ENCODE measurements at regions not wholly inside any gene's neighbourhood (a gene's known extent, or its start where the extent isn't known, plus 50 kb on each side); places are given as distances from the start of the nearest gene placed in this dataset.

DNA sequence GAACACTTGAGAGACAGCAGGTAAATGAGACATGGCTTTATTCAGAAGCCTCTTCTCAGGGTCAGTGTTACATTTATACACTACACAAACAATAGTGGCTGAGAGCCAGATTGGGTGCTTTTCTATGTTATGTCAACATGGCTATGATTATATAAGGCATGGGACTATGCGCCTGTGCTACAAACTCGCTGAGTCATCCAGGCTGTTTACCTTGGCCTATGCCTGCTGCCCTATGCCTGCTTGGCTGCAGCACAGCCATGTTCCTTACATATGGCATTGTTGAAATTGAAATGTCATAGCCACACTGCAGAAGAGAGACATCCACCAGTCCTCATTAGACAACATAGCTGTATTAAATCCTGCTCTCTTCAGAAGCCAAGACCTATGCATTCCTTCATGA, 236.3 kb upstream of the NWD2 start:
- TF ChIP-seq, protein P1, sequence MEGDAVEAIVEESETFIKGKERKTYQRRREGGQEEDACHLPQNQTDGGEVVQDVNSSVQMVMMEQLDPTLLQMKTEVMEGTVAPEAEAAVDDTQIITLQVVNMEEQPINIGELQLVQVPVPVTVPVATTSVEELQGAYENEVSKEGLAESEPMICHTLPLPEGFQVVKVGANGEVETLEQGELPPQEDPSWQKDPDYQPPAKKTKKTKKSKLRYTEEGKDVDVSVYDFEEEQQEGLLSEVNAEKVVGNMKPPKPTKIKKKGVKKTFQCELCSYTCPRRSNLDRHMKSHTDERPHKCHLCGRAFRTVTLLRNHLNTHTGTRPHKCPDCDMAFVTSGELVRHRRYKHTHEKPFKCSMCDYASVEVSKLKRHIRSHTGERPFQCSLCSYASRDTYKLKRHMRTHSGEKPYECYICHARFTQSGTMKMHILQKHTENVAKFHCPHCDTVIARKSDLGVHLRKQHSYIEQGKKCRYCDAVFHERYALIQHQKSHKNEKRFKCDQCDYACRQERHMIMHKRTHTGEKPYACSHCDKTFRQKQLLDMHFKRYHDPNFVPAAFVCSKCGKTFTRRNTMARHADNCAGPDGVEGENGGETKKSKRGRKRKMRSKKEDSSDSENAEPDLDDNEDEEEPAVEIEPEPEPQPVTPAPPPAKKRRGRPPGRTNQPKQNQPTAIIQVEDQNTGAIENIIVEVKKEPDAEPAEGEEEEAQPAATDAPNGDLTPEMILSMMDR (IDR thresholded peaks at IDR 0.05), result no peak
- H3K9me3 Mint-ChIP-seq, result peaks cover 7% of the 10 kb centered on the region
- H3K36me3 Mint-ChIP-seq (ENCODE audit: low read depth), result no peaks in the 10 kb centered on the region
- no peaks in the 10 kb centered on the region for H3K27me3 Mint-ChIP-seq
- no peak for ATAC-seq (ENCODE audit: low read depth)
- DNase-seq, result no peak
- H3K4me3 Mint-ChIP-seq, result no peak overlapping the region
- no peak overlapping the region for H3K27ac Mint-ChIP-seq
- CTCF ChIA-PET, result no interaction called here
- POLR2A ChIA-PET, result no interaction called here
- intact Hi-C loops (cut with micrococcal nuclease), result no loop called here
- H3K4me1 Mint-ChIP-seq, result no peaks in the 10 kb centered on the region

DNA sequence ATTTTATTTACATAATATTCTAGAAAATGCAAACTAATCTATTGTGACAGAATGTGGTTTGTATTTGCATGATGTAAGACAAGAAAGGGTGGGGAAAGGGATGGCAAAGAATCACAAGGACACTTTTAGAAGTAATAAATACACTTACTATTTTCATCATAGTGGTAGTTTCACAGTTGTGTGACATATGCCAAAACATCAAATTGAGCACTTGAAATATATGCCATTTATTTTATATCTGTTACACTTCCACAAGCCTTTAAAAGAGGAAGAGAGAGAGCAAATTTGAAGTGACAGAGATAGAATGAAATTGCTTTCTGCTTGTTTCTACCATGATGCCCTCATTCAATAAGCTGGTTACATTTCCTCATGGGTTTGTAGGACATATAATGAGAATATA, 230.0 kb upstream of the NWD2 start:
- ATAC-seq (ENCODE audit: low read depth), result no peak
- Mint-ChIP-seq H3K9me3 (peaks cover 4% of the 10 kb centered on the region), H3K27me3 (no peaks in the 10 kb centered on the region), H3K36me3 (ENCODE audit: low read depth) (no peaks in the 10 kb centered on the region), H3K27ac (no peak overlapping the region), H3K4me1 (no peaks in the 10 kb centered on the region), H3K4me3 (no peak overlapping the region)
- CTCF ChIA-PET, result no interaction called here
- TF ChIP-seq, protein P1 (IDR thresholded peaks at IDR 0.05), result no peak
- POLR2A ChIA-PET, result no interaction called here
- DNase-seq, result no peak
- intact Hi-C loops (cut with micrococcal nuclease), result no loop called here

DNA sequence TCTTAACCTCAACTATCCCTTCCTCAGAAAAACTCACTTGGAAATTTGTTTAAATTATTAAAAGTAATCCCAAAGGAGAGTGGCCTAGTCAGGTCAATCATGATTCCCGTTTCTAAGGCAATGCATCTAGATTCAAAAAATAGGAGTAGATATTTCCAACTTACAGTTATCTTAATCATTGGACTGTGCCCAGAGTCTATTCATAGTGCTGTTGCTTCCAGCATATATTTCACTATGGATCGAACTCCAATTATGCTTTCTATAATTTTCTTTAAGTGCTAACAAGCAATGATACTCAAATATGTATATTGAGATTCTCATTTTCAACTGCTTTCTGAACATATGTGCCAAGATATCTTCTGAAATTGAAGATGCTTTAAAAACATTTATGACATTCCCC, 229.2 kb upstream of the NWD2 start:
- intact Hi-C loops (cut with micrococcal nuclease), result no loop called here
- Mint-ChIP-seq H3K27ac (no peak overlapping the region), H3K36me3 (ENCODE audit: low read depth) (no peaks in the 10 kb centered on the region), H3K4me1 (no peaks in the 10 kb centered on the region), H3K27me3 (no peaks in the 10 kb centered on the region), H3K9me3 (peaks cover 4% of the 10 kb centered on the region), H3K4me3 (no peak overlapping the region)
- CTCF ChIA-PET, result no interaction called here
- POLR2A ChIA-PET, result no interaction called here
- TF ChIP-seq, protein P1 (IDR thresholded peaks at IDR 0.05), result no peak
- DNase-seq (no peak), ATAC-seq (ENCODE audit: low read depth) (no peak)

DNA sequence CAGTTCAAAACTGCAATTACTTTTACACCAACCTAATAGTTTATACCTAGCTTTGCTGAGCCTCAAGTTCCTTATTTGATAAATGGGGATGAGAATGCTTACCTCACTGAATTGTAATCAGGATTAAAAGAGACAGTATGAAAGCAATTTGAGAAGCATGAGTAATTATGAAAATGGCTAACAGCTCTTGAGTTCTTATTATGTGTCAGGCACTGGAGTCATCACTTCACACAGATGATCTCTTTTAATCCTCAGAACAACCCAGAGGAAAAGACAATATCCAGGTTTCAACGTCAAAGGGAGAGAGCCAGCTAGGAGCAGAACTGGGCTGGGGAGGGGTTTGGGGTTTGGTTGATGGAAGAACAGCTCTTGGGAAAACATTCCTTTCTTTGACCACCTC, 221.0 kb upstream of the NWD2 start:
- no peak overlapping the region for H3K27ac Mint-ChIP-seq
- no peaks in the 10 kb centered on the region for H3K36me3 Mint-ChIP-seq (ENCODE audit: low read depth)
- no peak overlapping the region for H3K4me3 Mint-ChIP-seq
- intact Hi-C loops (cut with micrococcal nuclease), result no loop called here
- DNase-seq (no peak), ATAC-seq (ENCODE audit: low read depth) (no peak)
- no peaks in the 10 kb centered on the region for H3K9me3 Mint-ChIP-seq
- ChIA-PET POLR2A (no interaction called here), CTCF (no interaction called here)
- H3K4me1 Mint-ChIP-seq, result no peaks in the 10 kb centered on the region
- TF ChIP-seq, protein P1 (IDR thresholded peaks at IDR 0.05), result no peak
- no peaks in the 10 kb centered on the region for H3K27me3 Mint-ChIP-seq

DNA sequence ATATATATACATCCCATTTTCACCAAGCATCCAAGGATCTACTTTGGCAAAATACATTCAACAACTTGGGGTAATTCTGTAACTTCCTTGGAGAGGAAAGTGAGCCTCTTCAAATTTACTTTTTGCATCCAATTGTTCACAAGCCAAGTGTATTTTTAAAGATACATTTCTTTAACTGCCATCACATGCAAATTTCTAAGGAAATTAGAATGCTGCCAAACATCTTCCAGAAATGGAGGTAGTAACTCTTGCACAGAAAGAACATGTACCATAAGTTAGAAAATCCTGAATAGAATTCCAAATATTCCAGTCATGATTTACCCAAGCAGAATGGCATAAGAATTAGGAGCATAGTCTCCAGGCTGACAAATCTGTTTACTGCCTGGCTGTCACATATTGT, 220.5 kb upstream of the NWD2 start:
- CTCF ChIA-PET, result no interaction called here
- no peak for ATAC-seq (ENCODE audit: low read depth)
- DNase-seq, result no peak
- TF ChIP-seq, protein P1 (IDR thresholded peaks at IDR 0.05), result no peak
- Mint-ChIP-seq H3K4me3 (no peak overlapping the region), H3K9me3 (no peaks in the 10 kb centered on the region), H3K27ac (no peak overlapping the region), H3K36me3 (ENCODE audit: low read depth) (no peaks in the 10 kb centered on the region), H3K4me1 (no peaks in the 10 kb centered on the region), H3K27me3 (no peaks in the 10 kb centered on the region)
- POLR2A ChIA-PET, result no interaction called here
- intact Hi-C loops (cut with micrococcal nuclease), result no loop called here

Measured in activated B cell treated with CpG ODN at 0.5 μM for 24 hours (primary cell).